ENCODE measurements at regions not wholly inside any gene's neighbourhood (a gene's known extent, or its start where the extent isn't known, plus 50 kb on each side); places are given as distances from the start of the nearest gene placed in this dataset.

GRCh38 chr14:95786566-95786965 lies 72.6 kb upstream of the TCL1A start:
- Histone ChIP-seq H3K4me2 (ENCODE audit: extremely low read depth, insufficient read depth, low read length) (no peak overlapping the region), H3K9me3 (ENCODE audit: control insufficient read depth, insufficient read depth, low read depth, low read length) (no peaks in the 10 kb centered on the region), H3K4me3 (replicated peaks in 1 of 4; ENCODE audit: control extremely low read depth in 1 of 4, insufficient read depth in 1 of 4, low read depth in 3 of 4, low read length in 4 of 4) (no peak overlapping the region), H3K27me3 (ENCODE audit: control insufficient read depth, insufficient read depth, low read length) (no peaks in the 10 kb centered on the region), H2AFZ (ENCODE audit: low read length) (no peak overlapping the region), H3K36me3 (ENCODE audit: control insufficient read depth, insufficient read depth, low read length) (no peaks in the 10 kb centered on the region), H3K9ac (ENCODE audit: insufficient read depth, low read length) (no peak overlapping the region), H3K27ac (ENCODE audit: insufficient read depth, low read length) (no peak overlapping the region), H4K20me1 (ENCODE audit: control insufficient read depth, extremely low read depth, insufficient read depth, low read length) (no peaks in the 10 kb centered on the region), H3K4me1 (ENCODE audit: control insufficient read depth, extremely low read depth, insufficient read depth, low read length) (no peaks in the 10 kb centered on the region), H3K79me2 (ENCODE audit: control insufficient read depth, insufficient read depth, low read length) (no peaks in the 10 kb centered on the region)
- no peak for DNase-seq (ENCODE audit: low read depth in 2 of 2)
- TF ChIP-seq EZH2 (IDR thresholded peaks at IDR 0.05; ENCODE audit: low read length, missing control alignments) (no peak), CTCF (conservative IDR thresholded peaks at IDR 0.05 in 1 of 2, IDR thresholded peaks at IDR 0.05 in 1 of 2; ENCODE audit: low read depth in 1 of 2, low read length in 2 of 2) (no peak)

- no peak for TF ChIP-seq CTCF (conservative IDR thresholded peaks at IDR 0.05 in 1 of 2, IDR thresholded peaks at IDR 0.05 in 1 of 2; ENCODE audit: low read depth in 1 of 2, low read length in 2 of 2)
- DNase-seq (ENCODE audit: low read depth in 2 of 2) = peak; percentile 12 to 18
- Histone ChIP-seq H3K9me3 (ENCODE audit: control insufficient read depth, insufficient read depth, low read depth, low read length) (no peaks in the 10 kb centered on the region), H3K79me2 (ENCODE audit: control insufficient read depth, insufficient read depth, low read length) (no peaks in the 10 kb centered on the region), H3K36me3 (ENCODE audit: control insufficient read depth, insufficient read depth, low read length) (no peaks in the 10 kb centered on the region), H3K27ac (ENCODE audit: insufficient read depth, low read length) (no peak overlapping the region), H3K27me3 (ENCODE audit: control insufficient read depth, insufficient read depth, low read length) (no peaks in the 10 kb centered on the region), H4K20me1 (ENCODE audit: control insufficient read depth, extremely low read depth, insufficient read depth, low read length) (no peaks in the 10 kb centered on the region), H2AFZ (ENCODE audit: low read length) (no peak overlapping the region), H3K9ac (ENCODE audit: insufficient read depth, low read length) (no peak overlapping the region), H3K4me2 (ENCODE audit: extremely low read depth, insufficient read depth, low read length) (no peak overlapping the region), H3K4me3 (replicated peaks in 1 of 4; ENCODE audit: control extremely low read depth in 1 of 4, insufficient read depth in 1 of 4, low read depth in 3 of 4, low read length in 4 of 4) (no peak overlapping the region), H3K4me1 (ENCODE audit: control insufficient read depth, extremely low read depth, insufficient read depth, low read length) (no peaks in the 10 kb centered on the region)
Measured at GRCh38 chr14:95784137-95784536, 70.2 kb upstream of the TCL1A start.

- Histone ChIP-seq H2AFZ (ENCODE audit: low read length) (no peak overlapping the region), H3K27ac (ENCODE audit: insufficient read depth, low read length) (no peak overlapping the region), H3K79me2 (ENCODE audit: control insufficient read depth, insufficient read depth, low read length) (no peaks in the 10 kb centered on the region), H3K36me3 (ENCODE audit: control insufficient read depth, insufficient read depth, low read length) (no peaks in the 10 kb centered on the region), H3K27me3 (ENCODE audit: control insufficient read depth, insufficient read depth, low read length) (no peaks in the 10 kb centered on the region), H3K4me2 (ENCODE audit: extremely low read depth, insufficient read depth, low read length) (no peak overlapping the region), H3K4me3 (replicated peaks in 1 of 4; ENCODE audit: control extremely low read depth in 1 of 4, insufficient read depth in 1 of 4, low read depth in 3 of 4, low read length in 4 of 4) (no peak overlapping the region), H3K9ac (ENCODE audit: insufficient read depth, low read length) (no peak overlapping the region), H4K20me1 (ENCODE audit: control insufficient read depth, extremely low read depth, insufficient read depth, low read length) (peaks cover 2% of the 10 kb centered on the region), H3K9me3 (ENCODE audit: control insufficient read depth, insufficient read depth, low read depth, low read length) (no peaks in the 10 kb centered on the region), H3K4me1 (ENCODE audit: control insufficient read depth, extremely low read depth, insufficient read depth, low read length) (no peaks in the 10 kb centered on the region)
- TF ChIP-seq EZH2 (IDR thresholded peaks at IDR 0.05; ENCODE audit: low read length, missing control alignments) (no peak), CTCF (conservative IDR thresholded peaks at IDR 0.05 in 1 of 2, IDR thresholded peaks at IDR 0.05 in 1 of 2; ENCODE audit: low read depth in 1 of 2, low read length in 2 of 2) (no peak)
- no peak for DNase-seq (ENCODE audit: low read depth in 2 of 2)
Measured at GRCh38 chr14:95776798-95777534, 63.0 kb upstream of the TCL1A start.

Data from fibroblast of lung (primary cell).